MM.1S (cell line): ENCODE measurements at regions not wholly inside any gene's neighbourhood (a gene's known extent, or its start where the extent isn't known, plus 50 kb on each side); places are given as distances from the start of the nearest gene placed in this dataset.

Experiments
- DNase-seq: peaks from one replicate; pipeline ENCODE4 v3.0.0-alpha.2; 2015
- H2AFZ ChIP-seq: fragments of 300-600 bp; sonication (generic); 2 replicates; pipeline ENCODE4 v1.6.0; 2016; ENCODE audit warnings: antibody characterized with exemption, low read length
- H3F3A ChIP-seq: fragments of 300-600 bp; sonication (generic); 2 replicates; pipeline ENCODE4 v1.6.1; 2016; ENCODE audit warnings: mild to moderate bottlenecking, antibody characterized with exemption, low read length, moderate library complexity, mixed read lengths; ENCODE audit not compliant: insufficient read depth
- H3K27ac ChIP-seq: fragments of 300-600 bp; sonication (generic); 2 replicates; pipeline ENCODE4 v1.5.1; 2016; ENCODE audit warnings: mild to moderate bottlenecking, low read length
- H3K27me3 ChIP-seq: fragments of 300-600 bp; sonication (generic); replicated peaks from 2 replicates; pipeline ENCODE4 v1.6.0; 2016; ENCODE audit warnings: low read length; ENCODE audit not compliant: insufficient read depth
- H3K36me3 ChIP-seq: fragments of 300-600 bp; sonication (generic); replicated peaks from 2 replicates; pipeline ENCODE4 v1.6.1; 2016; ENCODE audit warnings: mild to moderate bottlenecking, low read length, mixed read lengths; ENCODE audit not compliant: insufficient read depth
- H3K4me1 ChIP-seq: fragments of 300-600 bp; sonication (generic); 2 replicates; pipeline ENCODE4 v1.6.1; 2016; ENCODE audit warnings: low read length, mixed read lengths
- H3K4me2 ChIP-seq: fragments of 300-600 bp; sonication (generic); 2 replicates; pipeline ENCODE4 v1.6.0; 2016; ENCODE audit warnings: low read depth, low read length
- H3K4me3 ChIP-seq: fragments of 300-600 bp; sonication (generic); 2 replicates; pipeline ENCODE4 v1.5.1; 2016; ENCODE audit warnings: low read length, mixed read lengths
- H3K79me2 ChIP-seq: fragments of 300-600 bp; sonication (generic); 2 replicates; pipeline ENCODE4 v1.6.1; 2016; ENCODE audit warnings: mixed run types, low read length, mixed read lengths
- H3K9ac ChIP-seq: fragments of 300-600 bp; sonication (generic); 2 replicates; pipeline ENCODE4 v1.6.1; 2016; ENCODE audit warnings: low read length, mixed read lengths
- H3K9me2 ChIP-seq: fragments of 300-600 bp; sonication (generic); replicated peaks from 2 replicates; pipeline ENCODE4 v1.6.1; 2016; ENCODE audit warnings: mild to moderate bottlenecking, low read length, mixed read lengths; ENCODE audit not compliant: insufficient read depth
- H3K9me3 ChIP-seq: fragments of 300-600 bp; sonication (generic); replicated peaks from 2 replicates; pipeline ENCODE4 v1.6.1; 2016; ENCODE audit warnings: mild to moderate bottlenecking, low read length, mixed read lengths; ENCODE audit not compliant: insufficient read depth
- H4K20me1 ChIP-seq: fragments of 300-600 bp; sonication (generic); 2 replicates; pipeline ENCODE4 v1.6.1; 2016; ENCODE audit warnings: mild to moderate bottlenecking, low read length, moderate library complexity, mixed read lengths; ENCODE audit not compliant: insufficient read depth
- CTCF ChIP-seq: fragments of 300-600 bp; sonication (generic); IDR thresholded peaks from 2 replicates; pipeline ENCODE4 v1.5.1; 2016; ENCODE audit warnings: antibody characterized with exemption, low read length, mixed read lengths
- EZH2 ChIP-seq: fragments of 300-600 bp; sonication (generic); optimal IDR thresholded peaks from 2 replicates; pipeline ENCODE3; 2017; ENCODE audit warnings: low read depth, mild to moderate bottlenecking, antibody characterized with exemption, low read length, mixed read lengths
- EZH2phosphoT487 ChIP-seq: fragments of 300-600 bp; sonication (generic); IDR thresholded peaks from 2 replicates; pipeline ENCODE4 v1.6.1; 2018; ENCODE audit warnings: antibody characterized with exemption, low read length

- Histone ChIP-seq H4K20me1 (no peaks in the 10 kb centered on the region), H3K4me3 (no peak overlapping the region), H3K27ac (no peak overlapping the region)
Observed at GRCh38 chr18:76679945-76680344, 142.4 kb upstream of the ZNF236 start.

DNA sequence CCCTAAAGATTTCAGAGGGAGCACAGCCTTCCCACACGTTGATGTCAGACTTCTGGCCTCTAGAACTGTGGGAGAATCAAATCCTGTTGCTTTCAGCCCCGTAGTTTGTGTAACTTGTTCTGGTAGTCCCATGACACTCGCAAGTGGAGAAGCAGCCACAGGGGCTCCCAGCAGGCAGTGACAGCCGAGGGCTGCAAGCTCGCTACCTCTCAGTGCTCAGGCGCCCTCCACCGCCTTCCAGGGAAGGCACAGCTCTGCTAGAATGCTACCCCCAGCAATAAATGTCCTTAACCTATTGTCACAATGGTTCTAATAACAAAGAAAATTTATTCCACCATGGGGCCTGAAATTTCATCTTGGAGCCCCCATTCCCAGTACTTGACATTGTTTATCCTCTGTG, 143.1 kb upstream of the ZNF236 start:
- no peak overlapping the region for H3K4me2 ChIP-seq
- no peaks in the 10 kb centered on the region for H3K27me3 ChIP-seq
- H2AFZ ChIP-seq: no peak overlapping the region
- no peak overlapping the region for H3K9ac ChIP-seq
- no peaks in the 10 kb centered on the region for H3K4me1 ChIP-seq
- H3K4me3 ChIP-seq: no peak overlapping the region
- DNase-seq: no peak
- no peaks in the 10 kb centered on the region for H4K20me1 ChIP-seq
- no peak overlapping the region for H3K27ac ChIP-seq
- TF ChIP-seq CTCF (no peak), EZH2 (no peak), EZH2phosphoT487 (no peak)
- H3K9me3 ChIP-seq: no peaks in the 10 kb centered on the region
- H3K36me3 ChIP-seq: no peaks in the 10 kb centered on the region
- H3K9me2 ChIP-seq: no peaks in the 10 kb centered on the region
- no peaks in the 10 kb centered on the region for H3F3A ChIP-seq
- no peaks in the 10 kb centered on the region for H3K79me2 ChIP-seq

More at GRCh38 chr18:76679945-76680344, 142.4 kb upstream of the ZNF236 start:
- Histone ChIP-seq H3K36me3 (no peaks in the 10 kb centered on the region), H2AFZ (no peak overlapping the region), H3F3A (no peaks in the 10 kb centered on the region), H3K79me2 (no peaks in the 10 kb centered on the region), H3K27me3 (no peaks in the 10 kb centered on the region), H3K4me1 (no peaks in the 10 kb centered on the region), H3K9ac (no peak overlapping the region), H3K9me2 (no peaks in the 10 kb centered on the region), H3K4me2 (no peak overlapping the region), H3K9me3 (no peaks in the 10 kb centered on the region)
- DNase-seq: no peak
- TF ChIP-seq CTCF (no peak), EZH2 (no peak), EZH2phosphoT487 (no peak)

DNA sequence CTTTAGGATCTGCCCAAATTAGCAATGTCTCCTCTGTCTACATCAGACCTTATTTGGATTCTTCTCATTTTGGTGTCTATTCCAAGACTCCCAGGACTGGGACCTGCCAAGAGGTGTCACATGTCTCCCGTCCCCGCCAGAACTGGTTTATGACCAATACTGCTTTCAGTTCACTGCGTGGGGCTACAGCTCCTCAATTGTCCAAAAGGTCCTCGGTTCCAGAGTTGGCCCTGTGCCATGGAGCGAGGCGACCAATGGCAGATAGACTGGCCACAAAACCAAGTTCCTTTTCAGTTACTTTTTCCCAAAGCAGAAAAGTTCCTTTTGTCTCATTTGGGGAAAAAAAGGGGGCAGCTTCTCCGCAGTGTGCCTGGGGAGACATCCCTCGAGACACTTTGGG, 144.1 kb upstream of the ZNF236 start:
- DNase-seq: no peak

More for the DNA sequence above, 144.1 kb upstream of the ZNF236 start:
- H3K4me3 ChIP-seq: no peak overlapping the region
- H3K36me3 ChIP-seq: no peaks in the 10 kb centered on the region
- H3K9me2 ChIP-seq: no peaks in the 10 kb centered on the region
- H3F3A ChIP-seq: no peaks in the 10 kb centered on the region
- no peak overlapping the region for H3K4me2 ChIP-seq
- H3K9me3 ChIP-seq: no peaks in the 10 kb centered on the region
- H3K27me3 ChIP-seq: no peaks in the 10 kb centered on the region
- no peaks in the 10 kb centered on the region for H3K79me2 ChIP-seq
- H3K9ac ChIP-seq: no peak overlapping the region
- no peak overlapping the region for H3K27ac ChIP-seq
- TF ChIP-seq CTCF: no peak
- no peaks in the 10 kb centered on the region for H4K20me1 ChIP-seq
- no peak overlapping the region for H2AFZ ChIP-seq
- no peaks in the 10 kb centered on the region for H3K4me1 ChIP-seq
